Astrocyte of the spinal cord (primary cell): ENCODE measurements at regions not wholly inside any gene's neighbourhood (a gene's known extent, or its start where the extent isn't known, plus 50 kb on each side); places are given as distances from the start of the nearest gene placed in this dataset.

Experiments
- DNase-seq: peaks from one replicate; pipeline ENCODE4 v3.0.0; 2011; ENCODE audit warnings: low read depth, low spot score
- H3K4me3 ChIP-seq: 2 replicates; pipeline ENCODE4 v1.5.1; 2011; ENCODE audit warnings: low read depth, mild to moderate bottlenecking, low read length, moderate library complexity
- in situ Hi-C: cut with HindIII; loops from 2 replicates; pipeline ENCODE4 v1.10.0; 2017; ENCODE audit warnings: low sequenced_read_pairs
- TF ChIP-seq, protein P1 (sequence below): IDR thresholded peaks from 2 replicates; pipeline ENCODE4 v1.5.1; 2012; ENCODE audit warnings: low read depth, mild to moderate bottlenecking, low read length, inconsistent platforms

GRCh38 chr2:204023088-204023487 is 86.5 kb downstream of the ICOS start:
- no peak for DNase-seq
- in situ Hi-C loops: no loop called here
- H3K4me3 ChIP-seq: no peak overlapping the region
- TF ChIP-seq, protein P1, sequence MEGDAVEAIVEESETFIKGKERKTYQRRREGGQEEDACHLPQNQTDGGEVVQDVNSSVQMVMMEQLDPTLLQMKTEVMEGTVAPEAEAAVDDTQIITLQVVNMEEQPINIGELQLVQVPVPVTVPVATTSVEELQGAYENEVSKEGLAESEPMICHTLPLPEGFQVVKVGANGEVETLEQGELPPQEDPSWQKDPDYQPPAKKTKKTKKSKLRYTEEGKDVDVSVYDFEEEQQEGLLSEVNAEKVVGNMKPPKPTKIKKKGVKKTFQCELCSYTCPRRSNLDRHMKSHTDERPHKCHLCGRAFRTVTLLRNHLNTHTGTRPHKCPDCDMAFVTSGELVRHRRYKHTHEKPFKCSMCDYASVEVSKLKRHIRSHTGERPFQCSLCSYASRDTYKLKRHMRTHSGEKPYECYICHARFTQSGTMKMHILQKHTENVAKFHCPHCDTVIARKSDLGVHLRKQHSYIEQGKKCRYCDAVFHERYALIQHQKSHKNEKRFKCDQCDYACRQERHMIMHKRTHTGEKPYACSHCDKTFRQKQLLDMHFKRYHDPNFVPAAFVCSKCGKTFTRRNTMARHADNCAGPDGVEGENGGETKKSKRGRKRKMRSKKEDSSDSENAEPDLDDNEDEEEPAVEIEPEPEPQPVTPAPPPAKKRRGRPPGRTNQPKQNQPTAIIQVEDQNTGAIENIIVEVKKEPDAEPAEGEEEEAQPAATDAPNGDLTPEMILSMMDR: no peak

GRCh38 chr2:204024503-204024902 is 87.9 kb downstream of the ICOS start:
- DNase-seq: peak; percentile 35
- in situ Hi-C loops: no loop called here
- TF ChIP-seq, protein P1: peak; percentile 68
- H3K4me3 ChIP-seq: no peak overlapping the region

- H3K4me3 ChIP-seq: no peak overlapping the region
- in situ Hi-C loops: no loop called here
- no peak for DNase-seq
- TF ChIP-seq, protein P1: no peak
These were observed 88.4 kb downstream of the ICOS start for GRCh38 chr2:204024906-204025475.

DNA sequence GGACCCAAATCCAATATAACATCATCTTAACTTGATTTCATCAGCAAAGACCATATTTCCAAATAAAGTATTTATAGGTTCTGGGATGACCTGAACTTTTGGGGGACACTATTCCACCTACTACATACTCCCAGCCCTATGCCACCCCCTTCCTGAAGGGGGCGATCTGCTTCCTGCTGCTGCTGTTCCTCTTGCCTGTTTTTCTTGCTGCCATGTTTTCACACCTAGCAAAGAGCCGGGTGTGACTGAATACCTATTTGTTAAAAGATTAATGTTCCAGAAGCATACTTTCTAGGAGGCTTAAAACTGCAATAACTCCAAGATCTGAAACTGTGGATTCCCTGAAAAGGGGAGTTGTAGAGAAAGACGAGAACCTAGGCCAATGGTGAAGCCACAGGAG is 89.7 kb downstream of the ICOS start:
- H3K4me3 ChIP-seq: no peak overlapping the region
- no peak for DNase-seq
- in situ Hi-C loops: no loop called here
- TF ChIP-seq, protein P1: peak; percentile 19

DNA sequence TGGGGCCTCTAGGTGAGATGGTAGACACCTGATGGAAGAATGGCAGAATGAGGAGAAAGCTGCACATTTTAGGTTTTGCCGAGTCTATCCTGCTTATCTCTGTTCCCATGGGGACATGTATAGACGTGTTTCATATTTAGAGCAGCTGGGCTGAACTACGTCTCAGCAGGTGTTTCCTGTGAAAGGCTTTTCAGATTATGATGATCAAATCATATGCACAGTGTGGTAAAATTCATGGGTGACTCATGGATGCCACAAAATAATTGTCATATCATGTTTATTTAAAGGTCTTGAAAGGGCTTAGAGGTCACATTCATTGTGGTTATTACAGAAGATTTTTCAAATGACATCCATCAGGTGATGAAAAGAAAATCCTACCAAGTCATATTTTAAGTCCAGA is 90.5 kb downstream of the ICOS start:
- in situ Hi-C loops: no loop called here
- TF ChIP-seq, protein P1: no peak
- no peak overlapping the region for H3K4me3 ChIP-seq
- peak; percentile 23 for DNase-seq

DNA sequence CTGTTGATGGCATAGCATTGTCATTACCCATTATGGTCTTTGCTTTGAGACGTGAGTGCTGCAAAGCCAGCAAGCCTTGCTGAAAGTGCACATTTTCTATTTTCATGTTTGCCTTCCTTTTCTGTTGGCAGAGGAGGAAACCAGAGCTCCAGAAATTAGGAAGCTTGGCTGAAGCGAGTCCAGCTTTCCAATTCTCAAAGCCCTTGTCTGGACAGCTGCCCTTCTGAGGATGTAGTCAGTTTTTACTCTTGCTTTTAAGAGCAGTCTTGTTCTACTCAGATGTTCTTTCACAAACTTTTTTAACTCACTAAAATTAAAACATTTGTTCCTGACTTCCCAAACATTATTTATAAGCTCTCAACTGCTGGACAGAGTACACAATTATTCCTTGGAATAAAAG is 93.8 kb downstream of the ICOS start:
- TF ChIP-seq, protein P1: no peak
- no peak for DNase-seq
- H3K4me3 ChIP-seq: no peak overlapping the region
- in situ Hi-C loops: no loop called here

DNA sequence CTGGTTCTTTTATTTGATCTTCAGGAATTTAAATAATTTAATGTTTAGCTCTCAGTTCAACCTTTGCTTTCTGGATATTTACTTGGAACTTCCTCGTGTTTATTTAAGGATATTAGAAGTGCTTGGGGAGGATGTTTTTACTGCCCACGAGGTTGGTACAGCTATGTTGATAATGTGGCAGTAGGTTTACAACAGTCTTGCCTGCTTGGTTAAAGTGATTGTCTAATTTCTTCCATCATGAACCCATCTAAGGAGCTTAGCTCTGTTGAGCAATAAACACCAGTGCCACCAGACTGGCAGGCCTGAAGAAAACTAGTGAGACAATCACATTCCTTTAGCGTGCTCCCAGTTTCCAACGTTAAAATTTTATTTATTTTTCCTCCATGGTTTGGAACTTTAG is 94.5 kb downstream of the ICOS start:
- no peak for DNase-seq
- in situ Hi-C loops: no loop called here
- no peak overlapping the region for H3K4me3 ChIP-seq
- TF ChIP-seq, protein P1: no peak
